ENCODE measurements at regions not wholly inside any gene's neighbourhood (a gene's known extent, or its start where the extent isn't known, plus 50 kb on each side); places are given as distances from the start of the nearest gene placed in this dataset.

- TF ChIP-seq CTCF (IDR thresholded peaks at IDR 0.05) (no peak), POLR2A (IDR thresholded peaks at IDR 0.05; ENCODE audit: low read depth) (no peak), POLR2AphosphoS5 (IDR thresholded peaks at IDR 0.05) (no peak), EP300 (IDR thresholded peaks at IDR 0.05) (no peak)
Observed at GRCh38 chr1:101407505-101408211, 170.8 kb downstream of the S1PR1 start.
